IMR-90 (cell line): ENCODE measurements at regions not wholly inside any gene's neighbourhood (a gene's known extent, or its start where the extent isn't known, plus 50 kb on each side); places are given as distances from the start of the nearest gene placed in this dataset.

Experiments
- CEBPB ChIP-seq: IDR thresholded peaks from 2 replicates; pipeline ENCODE4 v1.6.1; 2012; ENCODE audit warnings: low read depth, low read length, improper control_type of control experiment
- TF ChIP-seq, protein P1 (sequence below): conservative IDR thresholded peaks from 2 replicates; pipeline ENCODE4 v1.5.1; 2012; ENCODE audit warnings: mild to moderate bottlenecking, low read depth, low read length, improper control_type of control experiment

- TF ChIP-seq, protein P1, sequence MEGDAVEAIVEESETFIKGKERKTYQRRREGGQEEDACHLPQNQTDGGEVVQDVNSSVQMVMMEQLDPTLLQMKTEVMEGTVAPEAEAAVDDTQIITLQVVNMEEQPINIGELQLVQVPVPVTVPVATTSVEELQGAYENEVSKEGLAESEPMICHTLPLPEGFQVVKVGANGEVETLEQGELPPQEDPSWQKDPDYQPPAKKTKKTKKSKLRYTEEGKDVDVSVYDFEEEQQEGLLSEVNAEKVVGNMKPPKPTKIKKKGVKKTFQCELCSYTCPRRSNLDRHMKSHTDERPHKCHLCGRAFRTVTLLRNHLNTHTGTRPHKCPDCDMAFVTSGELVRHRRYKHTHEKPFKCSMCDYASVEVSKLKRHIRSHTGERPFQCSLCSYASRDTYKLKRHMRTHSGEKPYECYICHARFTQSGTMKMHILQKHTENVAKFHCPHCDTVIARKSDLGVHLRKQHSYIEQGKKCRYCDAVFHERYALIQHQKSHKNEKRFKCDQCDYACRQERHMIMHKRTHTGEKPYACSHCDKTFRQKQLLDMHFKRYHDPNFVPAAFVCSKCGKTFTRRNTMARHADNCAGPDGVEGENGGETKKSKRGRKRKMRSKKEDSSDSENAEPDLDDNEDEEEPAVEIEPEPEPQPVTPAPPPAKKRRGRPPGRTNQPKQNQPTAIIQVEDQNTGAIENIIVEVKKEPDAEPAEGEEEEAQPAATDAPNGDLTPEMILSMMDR = no peak
- no peak for TF ChIP-seq CEBPB
These were observed 391.6 kb upstream of the DPPA4 start for GRCh38 chr3:109728861-109729494.
